HG02943 (cell line): ENCODE measurements at regions not wholly inside any gene's neighbourhood (a gene's known extent, or its start where the extent isn't known, plus 50 kb on each side); places are given as distances from the start of the nearest gene placed in this dataset.
"Not testable (repeated sequence)": the region's sequence is repeated elsewhere in the genome, so short reads cannot be mapped to it uniquely, and the experiment has no call there.

ENCODE experiments used
- ATAC-seq: cut with Tn5 transposase; IDR thresholded peaks from one replicate; pipeline ENCODE4 v1.9.1; 2021; ENCODE audit warnings: mild to moderate bottlenecking, low read depth, moderate library complexity; ENCODE audit not compliant: unreplicated experiment

DNA sequence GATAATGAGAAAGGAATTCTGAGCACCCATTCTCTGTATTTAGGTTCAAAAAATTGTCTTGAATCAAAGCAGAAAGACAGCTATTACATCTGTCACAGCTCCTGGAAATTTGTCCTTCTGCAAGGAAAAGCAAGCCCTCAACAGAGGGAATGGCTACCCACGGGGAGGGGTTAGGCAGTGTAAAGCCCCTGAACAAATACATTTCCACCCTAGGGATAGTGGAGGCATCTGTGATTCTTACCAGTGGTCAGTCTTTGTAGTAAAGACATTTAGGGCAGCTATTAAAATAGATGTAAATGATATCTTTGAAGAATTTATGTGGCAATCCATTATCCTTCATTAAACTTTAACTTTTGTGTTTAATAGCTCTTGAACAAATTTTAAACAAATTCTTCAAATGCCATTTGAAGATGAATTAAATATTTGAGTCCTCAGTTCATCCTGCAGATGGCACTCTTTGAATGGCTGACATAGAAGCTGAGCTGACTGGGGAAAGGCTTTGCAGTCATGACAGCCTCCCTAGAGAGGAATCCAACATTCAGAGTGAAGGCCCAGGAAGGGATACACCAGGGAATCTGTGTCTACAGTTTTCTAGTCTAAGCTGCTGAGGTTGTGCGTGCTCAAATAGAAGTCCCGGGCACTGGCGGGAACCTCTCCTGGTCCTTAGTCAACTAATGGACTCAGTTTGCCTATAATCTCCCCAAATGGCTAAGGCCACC is 359.7 kb upstream of the ROPN1 start:
- ATAC-seq, result no peak

DNA sequence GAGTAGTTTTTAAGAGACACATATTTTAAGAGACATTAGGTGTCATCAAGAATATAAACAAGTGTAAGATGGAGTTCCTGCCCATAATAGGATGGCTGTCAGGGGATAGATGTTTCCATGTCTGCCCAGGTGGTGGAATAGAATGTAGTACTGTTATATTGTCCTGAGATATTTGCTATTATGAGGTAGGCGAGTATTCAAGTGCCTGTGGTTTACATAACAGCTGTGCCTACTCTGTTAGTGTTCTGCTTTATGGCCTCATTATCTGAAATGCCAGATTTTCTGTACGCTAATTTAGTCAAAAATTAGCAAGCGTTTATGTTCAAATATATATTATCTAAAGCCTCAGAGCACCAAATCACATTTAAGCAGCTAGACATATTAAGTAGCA is 360.2 kb upstream of the ROPN1 start:
- ATAC-seq, result no peak

DNA sequence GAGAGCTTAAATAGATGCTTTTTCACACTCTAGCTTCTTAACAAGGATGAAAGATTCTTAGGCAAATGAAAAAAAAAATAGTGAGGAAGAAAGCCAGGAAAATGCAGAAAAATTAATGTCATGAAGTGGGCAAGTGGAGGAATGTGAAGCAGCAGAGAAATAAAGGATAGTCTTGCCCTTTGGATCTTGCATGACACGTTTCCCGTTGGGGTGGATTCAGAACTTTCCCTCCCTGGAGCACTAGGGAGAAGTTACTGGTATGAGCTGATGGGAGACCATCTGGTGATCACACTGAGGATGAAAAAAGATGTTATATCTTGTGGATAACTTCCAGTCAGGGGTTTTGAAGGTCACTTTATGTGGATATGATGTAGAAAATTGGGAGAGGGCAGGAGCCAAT is 361.8 kb upstream of the ROPN1 start:
- no peak for ATAC-seq

DNA sequence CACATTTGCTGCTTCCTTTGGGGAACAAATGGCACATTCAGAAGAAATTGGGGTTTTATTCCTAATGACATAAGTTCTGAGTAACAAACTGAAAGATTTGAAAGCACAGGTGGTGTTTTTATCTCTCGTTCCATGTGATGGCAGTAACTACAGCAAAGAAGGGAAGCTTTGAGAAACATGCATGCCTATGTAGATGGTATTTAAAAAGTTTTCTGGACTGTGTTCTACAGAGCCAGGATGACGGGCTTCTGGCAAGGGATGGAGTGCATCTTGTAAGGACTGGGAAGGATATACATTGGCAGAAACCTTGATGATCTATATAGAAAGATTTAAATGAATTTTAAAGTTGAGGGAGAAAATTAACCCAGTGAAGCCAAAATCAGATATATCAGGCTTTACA is 362.2 kb upstream of the ROPN1 start:
- no peak for ATAC-seq

DNA sequence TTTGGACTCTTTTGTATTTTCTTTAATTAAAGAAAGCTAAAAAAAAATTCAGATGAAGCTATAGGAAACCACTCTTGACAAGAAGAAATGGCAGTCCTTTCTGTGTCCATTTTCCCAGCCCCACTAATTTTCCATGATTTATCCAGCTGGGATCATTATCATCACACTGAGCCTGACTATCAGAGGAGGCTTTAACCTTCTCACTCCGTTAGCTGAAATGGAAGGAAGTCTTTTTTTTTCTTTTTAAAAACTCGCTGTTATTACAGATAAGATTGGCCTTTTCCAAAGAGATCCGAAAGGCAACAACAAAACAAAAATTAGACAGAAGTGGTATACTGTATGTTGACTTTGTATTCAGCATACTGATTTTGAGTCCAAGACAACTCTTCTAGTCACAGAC is 366.2 kb upstream of the ROPN1 start:
- ATAC-seq, result no peak

DNA sequence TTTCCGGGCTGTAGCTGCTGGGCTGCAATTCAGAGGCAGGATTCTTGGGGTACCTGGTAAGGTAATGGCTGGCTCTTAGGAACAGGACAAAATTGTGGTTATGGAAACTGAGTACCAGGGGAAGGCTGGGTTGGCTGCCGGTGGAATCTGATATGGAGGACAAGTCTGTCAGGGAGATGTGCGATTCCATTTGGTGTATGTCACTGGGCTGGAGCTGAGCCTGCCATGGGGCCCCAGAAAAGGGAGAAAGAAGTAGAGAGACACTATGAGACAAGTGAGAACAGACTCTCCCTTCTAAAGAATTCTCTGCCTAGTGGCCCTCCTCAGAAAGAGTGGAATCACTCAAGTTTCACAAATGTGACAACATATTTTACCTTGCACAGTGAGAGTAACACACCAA is 368.2 kb upstream of the ROPN1 start:
- no peak for ATAC-seq

DNA sequence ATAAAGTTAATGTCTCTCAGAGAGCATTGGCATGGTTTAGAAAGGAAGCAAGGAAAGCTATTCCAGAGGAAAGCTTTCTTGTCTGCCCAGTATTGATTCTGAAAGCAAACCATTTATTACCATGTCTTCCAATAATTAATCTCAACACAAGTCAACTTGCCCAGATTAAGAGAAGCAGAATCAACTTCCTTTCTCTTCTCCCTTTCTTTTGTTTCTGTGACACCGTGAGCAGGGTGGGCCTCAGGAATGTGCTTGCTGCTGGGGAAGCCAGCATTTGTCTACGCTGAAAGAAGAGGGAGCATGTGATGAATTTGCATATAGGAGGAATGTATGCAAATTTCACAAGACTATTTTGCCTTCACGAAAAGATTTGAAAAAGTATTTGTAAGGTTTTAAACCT is 368.6 kb upstream of the ROPN1 start:
- ATAC-seq, result no peak

DNA sequence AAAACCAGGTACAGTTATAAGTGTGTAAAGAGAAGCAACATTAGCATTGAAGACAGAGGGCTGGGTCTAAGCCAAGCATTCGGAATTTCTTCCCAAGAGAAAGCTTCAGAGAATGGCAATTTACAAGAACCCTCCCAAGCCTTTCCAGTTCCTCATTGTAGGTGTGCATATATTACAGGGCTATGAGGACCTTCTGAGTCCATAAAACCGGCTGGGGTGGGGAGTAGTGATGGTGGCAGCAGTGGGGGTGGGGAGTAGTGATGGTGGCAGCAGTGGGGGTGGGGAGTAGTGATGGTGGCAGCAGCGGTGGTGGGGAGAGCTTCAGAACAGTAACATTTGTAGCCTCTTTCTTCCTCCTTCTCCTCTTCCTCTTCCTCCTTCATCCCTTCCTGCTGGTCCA is 368.7 kb upstream of the UMPS start:
- ATAC-seq, result no peak

DNA sequence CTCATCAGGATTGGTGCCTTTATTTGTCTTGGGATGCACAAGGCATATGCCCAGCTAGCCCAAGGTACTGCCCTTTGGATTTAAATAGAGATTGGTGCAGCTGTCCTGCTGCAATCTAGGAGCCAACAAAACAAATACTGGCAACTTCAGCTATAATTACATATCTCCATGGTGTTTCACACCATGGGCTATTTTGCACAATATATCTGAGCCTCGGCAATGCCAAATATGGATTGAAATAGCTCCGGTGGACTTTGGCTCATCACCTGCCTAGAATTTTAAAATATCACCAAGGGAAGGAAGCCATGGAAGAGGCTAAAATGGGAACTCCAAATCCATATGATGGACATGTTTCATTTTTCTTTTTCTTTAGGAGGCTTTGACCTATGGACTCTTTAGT is 367.8 kb upstream of the UMPS start:
- no peak for ATAC-seq

DNA sequence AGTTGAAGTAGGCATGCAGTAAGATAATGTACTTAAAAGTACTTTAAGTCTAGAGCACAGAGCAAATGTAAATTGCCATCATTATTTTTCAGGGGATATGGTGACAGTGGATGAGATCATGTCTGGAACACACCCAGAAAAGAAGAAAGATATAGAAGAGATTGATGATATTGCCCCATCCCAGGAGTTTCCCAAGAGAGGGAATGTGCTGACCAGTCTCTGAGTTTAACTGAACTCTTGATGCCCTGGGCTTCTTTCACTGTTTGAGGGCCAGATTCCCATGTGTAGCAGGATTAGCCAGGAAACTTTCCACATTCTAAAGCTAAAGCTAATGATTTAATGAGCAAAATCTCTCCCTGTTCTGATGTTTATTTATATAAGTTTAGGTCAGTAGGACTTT is 366.8 kb upstream of the UMPS start:
- no peak for ATAC-seq

DNA sequence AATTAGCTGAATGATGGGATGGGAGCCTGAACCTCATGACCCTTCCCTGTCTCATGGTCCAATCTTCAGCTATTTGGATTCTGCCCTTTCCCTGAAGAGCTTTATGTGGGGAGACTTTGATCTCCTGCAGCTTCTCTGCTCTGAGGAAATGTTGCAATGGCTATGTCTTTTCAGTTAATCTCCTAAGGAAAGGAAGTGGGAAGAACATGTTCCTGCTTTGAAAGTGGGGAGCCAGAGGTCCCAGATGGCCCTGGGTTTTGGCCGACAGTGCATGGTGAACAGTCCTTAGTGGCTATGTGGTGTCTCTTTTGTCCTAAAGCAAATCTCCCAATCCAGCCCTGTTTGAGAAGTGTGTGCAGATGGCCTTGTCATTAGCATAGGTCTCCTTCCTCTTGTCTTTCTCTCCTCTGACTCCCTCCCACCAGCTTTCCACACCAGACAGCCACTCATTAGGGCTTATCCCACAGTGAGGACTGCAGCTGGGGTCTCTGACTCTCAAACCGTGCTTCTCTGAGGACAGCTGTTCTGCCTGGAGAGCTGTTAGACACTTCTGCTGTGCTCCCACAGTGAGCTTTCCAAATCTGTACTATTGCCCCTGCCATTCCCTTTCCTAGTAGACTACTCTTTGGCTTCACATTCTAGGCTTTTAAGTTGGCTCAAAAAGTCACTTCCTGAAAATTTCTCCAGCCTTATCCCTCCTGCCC is 365.8 kb upstream of the UMPS start:
- no peak for ATAC-seq

DNA sequence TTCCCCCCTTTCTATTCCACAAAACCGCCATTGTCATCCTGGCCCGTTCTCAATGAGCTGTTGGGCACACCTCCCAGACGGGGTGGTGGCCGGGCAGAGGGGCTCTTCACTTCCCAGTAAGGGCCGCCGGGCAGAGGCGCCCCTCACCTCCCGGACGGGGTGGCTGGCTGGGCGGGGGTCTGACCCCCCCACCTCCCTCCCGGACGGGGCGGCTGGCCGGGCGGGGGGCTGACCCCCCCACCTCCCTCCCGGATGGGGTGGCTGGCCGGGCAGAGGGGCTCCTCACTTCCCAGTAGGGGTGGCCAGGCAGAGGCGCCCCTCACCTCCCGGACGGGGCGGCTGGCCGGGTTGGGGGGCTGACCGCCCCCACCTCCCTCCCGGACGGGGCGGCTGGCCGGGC is 363.6 kb upstream of the UMPS start:
- not testable (repeated sequence) for ATAC-seq

DNA sequence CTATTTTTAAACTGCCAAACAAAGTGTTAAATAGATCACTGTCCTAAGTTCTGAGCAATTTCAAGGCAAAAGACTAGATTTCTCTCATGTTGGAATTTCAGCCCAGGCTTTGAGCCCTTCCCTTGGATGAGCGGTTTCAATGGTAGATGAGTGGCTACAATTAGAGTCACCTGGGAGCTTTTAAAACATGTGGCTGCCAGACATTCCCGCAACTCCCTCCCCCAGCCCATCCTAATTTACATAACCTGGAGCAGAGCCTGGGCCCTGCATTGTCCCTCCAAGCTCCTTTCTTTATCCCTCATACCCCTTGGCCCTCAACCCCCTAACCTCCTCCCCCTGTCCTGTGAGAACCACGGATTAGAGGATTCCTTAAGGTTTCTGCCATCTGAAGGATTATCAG is 357.5 kb upstream of the UMPS start:
- no peak for ATAC-seq

DNA sequence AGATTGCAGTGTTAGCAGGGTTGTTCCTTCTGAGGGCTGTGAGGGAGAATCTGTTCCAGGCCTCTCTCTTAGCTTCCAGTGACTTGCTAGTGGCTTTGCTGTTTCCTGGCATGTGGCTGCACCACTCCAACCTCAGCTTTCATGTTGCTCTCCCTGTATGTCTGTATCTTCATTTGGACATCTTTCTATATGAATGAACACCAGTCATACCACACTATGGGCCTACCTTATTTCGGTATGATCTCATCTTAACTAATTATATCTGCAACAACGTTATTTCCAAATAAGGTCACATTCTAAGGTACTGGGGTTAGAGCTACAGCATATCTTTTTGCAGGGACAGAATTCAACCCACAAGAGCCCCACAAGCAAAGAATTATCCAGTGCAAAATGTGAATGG is 356.7 kb upstream of the UMPS start:
- ATAC-seq, result no peak

DNA sequence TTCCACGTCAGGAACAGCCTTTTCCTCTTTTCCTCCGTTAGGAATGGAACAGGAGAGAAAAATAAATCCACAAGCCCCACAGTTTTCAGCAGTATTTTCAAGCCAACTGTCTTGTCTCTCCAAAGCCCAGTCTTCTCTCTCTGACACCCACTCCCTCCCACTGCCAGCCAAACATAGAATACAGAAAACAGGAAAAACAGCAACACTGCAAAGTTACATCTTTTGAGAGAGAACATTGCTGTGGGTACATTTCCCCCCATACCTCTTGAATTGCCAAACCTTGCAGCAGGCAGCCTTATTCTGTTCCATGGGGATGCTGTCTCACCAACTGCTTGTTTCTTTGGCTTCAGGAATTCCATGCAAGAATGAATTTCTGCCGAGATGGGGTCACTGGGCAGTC is 355.7 kb upstream of the UMPS start:
- ATAC-seq, result no peak

DNA sequence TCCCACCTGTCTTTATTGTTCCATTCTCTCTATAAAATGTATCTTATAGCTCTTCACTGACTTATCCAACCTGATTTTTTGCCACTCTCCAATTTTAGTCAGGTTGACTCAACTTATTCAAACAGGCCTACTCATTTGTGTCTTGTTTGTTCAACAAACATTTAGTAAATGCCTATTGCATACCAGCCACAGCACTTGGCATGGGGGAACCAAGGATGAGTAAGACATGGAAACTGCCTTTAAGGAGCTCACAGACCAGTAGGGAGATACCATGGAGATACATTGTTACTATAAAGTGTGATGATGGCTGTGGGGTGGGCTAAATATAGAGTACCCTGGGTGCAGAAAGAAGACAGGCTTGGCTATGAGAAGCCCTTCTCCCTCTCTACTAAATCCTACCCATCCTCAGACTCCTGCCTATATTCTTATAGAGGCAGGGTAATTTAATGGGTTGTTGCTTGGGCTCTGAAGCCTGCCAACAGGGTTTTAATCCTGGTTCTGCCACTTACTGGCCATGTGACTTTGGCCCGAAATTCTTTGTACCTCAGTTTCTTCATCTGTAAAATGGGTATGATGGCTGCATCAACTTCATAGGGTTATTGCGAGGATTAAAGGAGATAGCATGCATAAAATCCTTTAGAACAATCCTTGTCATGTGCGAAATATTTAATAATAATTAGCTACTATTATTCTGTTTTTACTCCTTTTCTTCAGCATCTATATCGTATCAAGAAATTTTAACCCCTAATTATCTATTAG is 348.5 kb upstream of the UMPS start:
- ATAC-seq, result no peak

DNA sequence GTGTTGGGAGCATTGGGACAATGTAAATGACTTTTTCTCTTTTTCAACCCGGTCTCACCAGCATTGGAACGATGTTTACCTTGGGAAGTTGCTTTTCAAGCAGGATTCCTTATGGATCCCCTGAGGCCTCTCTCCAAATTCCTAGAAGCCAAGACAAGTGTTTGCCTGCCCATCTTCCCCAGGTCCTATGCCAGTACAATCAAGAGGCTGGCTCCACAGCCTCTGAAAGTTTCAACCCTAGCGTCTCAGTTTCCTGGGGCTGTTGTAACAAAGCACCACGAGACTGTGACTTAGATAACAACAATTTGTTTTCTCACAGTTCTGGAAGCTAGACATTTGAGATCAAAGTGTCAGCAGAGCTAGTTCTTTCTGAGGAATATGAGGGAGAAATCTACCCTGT is 347.2 kb upstream of the UMPS start:
- no peak for ATAC-seq

DNA sequence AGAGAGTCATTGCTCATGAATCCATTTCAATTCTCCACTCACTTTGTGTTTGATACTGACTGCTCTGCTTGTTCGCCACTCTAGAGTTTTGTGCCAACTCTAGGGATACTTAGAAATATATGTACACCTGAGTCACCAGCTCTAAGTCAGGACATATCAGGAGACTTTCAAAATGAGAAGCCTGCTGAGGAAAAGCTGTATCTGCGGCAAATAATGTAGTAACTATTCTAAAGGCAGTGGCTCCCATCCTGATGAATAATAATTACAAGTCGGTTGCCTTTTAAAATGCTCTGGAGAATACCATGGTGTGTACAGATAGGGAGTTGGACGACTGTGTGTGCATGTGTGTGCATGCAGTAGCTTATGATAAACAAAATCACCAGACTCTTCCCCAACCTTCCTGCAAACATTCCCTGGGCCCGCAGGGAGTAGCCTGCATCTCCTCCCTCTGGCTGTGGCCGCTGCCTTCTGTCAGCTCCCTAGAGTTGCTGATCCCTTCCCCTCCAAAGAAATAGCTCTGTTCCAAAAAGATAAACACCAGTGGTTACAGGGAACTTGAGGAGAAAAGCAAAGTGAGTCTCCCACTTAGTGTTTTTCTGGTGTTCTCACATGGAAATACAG is 346.3 kb upstream of the UMPS start:
- no peak for ATAC-seq

DNA sequence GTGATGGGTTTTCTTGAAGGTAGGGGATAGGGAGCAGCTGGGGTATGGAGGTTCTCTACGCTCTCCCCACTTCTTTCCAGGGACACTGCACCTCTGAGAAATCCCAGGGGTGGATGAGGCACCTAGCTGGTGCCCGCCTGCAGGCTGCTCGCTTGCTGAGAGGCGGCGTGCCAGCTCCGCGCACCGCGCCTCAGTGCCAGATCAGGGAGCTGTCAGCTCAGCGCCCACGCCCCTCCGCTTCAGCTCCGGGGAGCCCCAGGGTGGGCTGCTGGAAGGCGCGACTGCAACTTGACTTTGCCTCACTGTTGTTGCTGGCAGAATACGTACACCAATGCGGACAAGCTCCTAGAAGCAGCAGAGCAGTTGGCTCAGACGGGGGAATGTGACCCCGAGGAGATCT is 345.7 kb upstream of the UMPS start:
- ATAC-seq, result no peak

DNA sequence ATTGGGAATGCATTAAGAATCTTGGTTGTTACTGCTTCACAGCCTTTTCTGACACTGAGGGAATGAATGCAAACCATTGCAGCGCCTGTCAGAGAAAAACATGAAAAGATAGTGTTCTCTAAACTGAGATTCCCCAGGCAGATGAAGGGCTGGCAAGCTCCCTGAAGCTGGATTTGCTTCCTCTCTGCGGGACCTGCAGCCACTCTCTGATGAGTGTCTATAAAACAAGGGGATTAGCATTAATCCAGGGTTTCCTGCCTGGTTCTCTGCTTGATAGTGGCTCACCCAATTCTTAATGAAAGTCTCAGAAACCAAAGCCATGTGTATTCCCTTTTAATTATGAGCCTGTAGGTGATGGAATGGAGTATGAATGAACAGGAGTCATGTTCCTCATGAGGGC is 344.3 kb upstream of the UMPS start:
- no peak for ATAC-seq

DNA sequence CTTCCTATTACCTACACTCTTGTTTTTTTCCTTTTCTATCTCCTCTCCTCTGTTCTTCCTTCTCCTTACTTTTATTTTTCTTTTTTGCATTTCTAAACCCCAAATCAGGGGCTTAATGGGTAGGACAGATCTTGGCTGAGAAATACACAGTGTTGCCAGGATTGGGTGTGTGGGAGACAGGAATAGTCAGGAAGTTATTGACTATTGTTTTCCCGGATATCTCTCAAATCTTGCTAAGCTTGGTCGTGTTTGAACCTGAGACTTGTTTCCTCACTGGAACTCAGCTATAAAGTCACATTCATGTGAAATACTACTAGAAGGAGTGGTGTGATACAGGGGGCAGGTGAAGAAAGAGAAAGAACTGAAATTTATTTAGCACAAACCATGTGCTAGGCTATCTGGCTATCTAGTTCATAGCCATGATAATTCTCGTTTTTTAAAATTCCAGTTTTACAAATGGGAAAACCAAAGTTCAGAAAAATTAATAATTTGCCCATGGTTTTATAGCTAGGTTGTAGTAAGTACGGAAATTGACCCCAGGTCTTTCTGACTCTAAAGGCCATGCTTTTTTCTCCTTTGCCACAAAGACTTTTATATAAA is 343.2 kb upstream of the UMPS start:
- ATAC-seq, result no peak
